ENCODE measurements at regions not wholly inside any gene's neighbourhood (a gene's known extent, or its start where the extent isn't known, plus 50 kb on each side); places are given as distances from the start of the nearest gene placed in this dataset.

- TF ChIP-seq FOXP2 (optimal IDR thresholded peaks at IDR 0.05; ENCODE audit: borderline replicate concordance, extremely low read depth, extremely low read length, insufficient read depth) (no peak), SIN3A (IDR thresholded peaks at IDR 0.05; ENCODE audit: borderline replicate concordance, insufficient read depth, low read length) (no peak), POLR2AphosphoS5 (IDR thresholded peaks at IDR 0.05; ENCODE audit: low read depth, low read length) (no peak), REST (IDR thresholded peaks at IDR 0.05; ENCODE audit: insufficient read depth in 1 of 2, low read depth in 2 of 2, low read length in 2 of 2) (no peak), TAF1 (IDR thresholded peaks at IDR 0.05; ENCODE audit: borderline replicate concordance, insufficient read depth, low read length) (no peak)
Measured at GRCh38 chr10:56449770-56450169, 88.7 kb upstream of the ZWINT start.

All from PFSK-1 (cell line).